ENCODE measurements at regions not wholly inside any gene's neighbourhood (a gene's known extent, or its start where the extent isn't known, plus 50 kb on each side); places are given as distances from the start of the nearest gene placed in this dataset.

DNA sequence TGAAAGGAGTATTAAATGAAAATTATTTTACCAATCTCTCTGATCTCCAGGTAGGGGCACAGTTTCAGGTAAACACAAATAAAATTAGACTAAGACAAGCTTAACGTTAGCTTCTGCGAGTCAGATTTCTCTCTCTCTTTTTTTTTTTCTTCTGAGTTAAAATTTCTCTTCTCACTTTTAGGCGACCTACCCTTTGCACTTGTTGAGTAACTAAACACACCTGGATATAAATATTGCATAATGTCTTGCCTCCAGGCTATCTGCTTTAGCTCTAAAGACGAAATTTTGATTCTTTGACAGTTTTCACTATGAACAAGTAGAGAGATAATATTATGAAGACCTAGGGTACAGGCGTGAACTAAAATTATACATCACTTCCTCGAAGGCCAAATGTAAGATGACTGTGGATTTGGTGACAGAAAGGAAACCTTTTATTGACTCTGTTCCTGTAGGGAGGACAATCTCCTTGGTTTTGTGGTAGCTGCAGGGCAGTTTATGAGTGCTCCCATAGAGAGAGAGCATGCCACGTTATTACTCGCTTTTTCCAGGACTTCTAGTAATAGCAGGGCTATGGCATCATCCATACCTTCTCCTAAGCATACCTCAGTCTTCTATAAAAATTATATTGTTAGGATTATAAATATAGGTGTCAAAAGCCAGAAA, 303.8 kb upstream of the NEGR1 start:
- TF ChIP-seq GATA2 (IDR thresholded peaks at IDR 0.05; ENCODE audit: low read depth, low read length) = no peak
- TF ChIP-seq GATA3 (IDR thresholded peaks at IDR 0.05; ENCODE audit: low read depth, low read length) = no peak

All from SH-SY5Y (cell line).